ENCODE measurements at regions not wholly inside any gene's neighbourhood (a gene's known extent, or its start where the extent isn't known, plus 50 kb on each side); places are given as distances from the start of the nearest gene placed in this dataset.

GRCh38 chr5:60274747-60275146 is 381.2 kb upstream of the PDE4D start:
- intact Hi-C loops (cut with DNase I; ENCODE audit: low total_unique reads): no loop called here
- Histone ChIP-seq H3K4me3 (no peak overlapping the region), H3K4me1 (peaks cover 0 to 11% (median 10%) of the 10 kb centered on the region in 4 donors), H3K36me3 (no peaks in the 10 kb centered on the region), H3K9me3 (no peaks in the 10 kb centered on the region), H3K27me3 (no peaks in the 10 kb centered on the region), H3K27ac (no peak overlapping the region)
- TF ChIP-seq POLR2AphosphoS5 (IDR thresholded peaks at IDR 0.05) (no peak), POLR2A (IDR thresholded peaks at IDR 0.05) (no peak), CTCF (IDR thresholded peaks at IDR 0.05) (no peak), EP300 (IDR thresholded peaks at IDR 0.05) (no peak)
- DNase-seq: no peak

GRCh38 chr5:60271517-60271916 is 378.0 kb upstream of the PDE4D start:
- intact Hi-C loops (cut with DNase I; ENCODE audit: low total_unique reads): no loop called here
- Histone ChIP-seq H3K4me3 (no peak overlapping the region), H3K27me3 (no peaks in the 10 kb centered on the region), H3K36me3 (no peaks in the 10 kb centered on the region), H3K9me3 (no peaks in the 10 kb centered on the region), H3K27ac (no peak overlapping the region), H3K4me1 (peaks cover 0 to 8% (median 4%) of the 10 kb centered on the region in 4 donors)
- 67 to 91% (median 86%) methylated on average over 2 of the region's 2 CpGs for WGBS, 5 donors
- no peak for TF ChIP-seq CTCF (IDR thresholded peaks at IDR 0.05)
- no peak for TF ChIP-seq EP300 (IDR thresholded peaks at IDR 0.05)
- peak in 1 of 2 donors; percentile 18 for DNase-seq

- no peaks in the 10 kb centered on the region for H3K36me3 ChIP-seq
- no peak for TF ChIP-seq POLR2AphosphoS5 (IDR thresholded peaks at IDR 0.05)
- no peak for TF ChIP-seq EP300 (IDR thresholded peaks at IDR 0.05)
- TF ChIP-seq CTCF (IDR thresholded peaks at IDR 0.05): no peak
- no peak for TF ChIP-seq POLR2A (IDR thresholded peaks at IDR 0.05)
- no peak overlapping the region for H3K4me3 ChIP-seq
- H3K4me1 ChIP-seq: peaks cover 0 to 11% (median 0%) of the 10 kb centered on the region in 4 donors
- intact Hi-C loops (cut with DNase I; ENCODE audit: low total_unique reads): no loop called here
- no peak overlapping the region for H3K27ac ChIP-seq
- no peak for DNase-seq
- H3K27me3 ChIP-seq: no peaks in the 10 kb centered on the region
- no peaks in the 10 kb centered on the region for H3K9me3 ChIP-seq
- 67 to 77% (median 72%) methylated on average over 3 of the region's 3 CpGs for WGBS, 5 donors
Observed at GRCh38 chr5:60267907-60268306, 374.4 kb upstream of the PDE4D start.

GRCh38 chr5:60263346-60263745 is 369.8 kb upstream of the PDE4D start:
- Histone ChIP-seq H3K27me3 (no peaks in the 10 kb centered on the region), H3K4me1 (peaks cover 0 to 11% (median 3%) of the 10 kb centered on the region in 4 donors), H3K27ac (no peak overlapping the region), H3K9me3 (no peaks in the 10 kb centered on the region), H3K4me3 (no peak overlapping the region), H3K36me3 (no peaks in the 10 kb centered on the region)
- intact Hi-C loops (cut with DNase I; ENCODE audit: low total_unique reads): no loop called here
- no peak for TF ChIP-seq EP300 (IDR thresholded peaks at IDR 0.05)
- TF ChIP-seq CTCF (IDR thresholded peaks at IDR 0.05): no peak
- TF ChIP-seq POLR2A (IDR thresholded peaks at IDR 0.05): no peak
- no peak for TF ChIP-seq POLR2AphosphoS5 (IDR thresholded peaks at IDR 0.05)
- 85 to 91% (median 88%) methylated on average over 5 of the region's 5 CpGs for WGBS, 5 donors
- DNase-seq: no peak
